Neuronal stem cell (in vitro differentiated cells): ENCODE measurements at regions not wholly inside any gene's neighbourhood (a gene's known extent, or its start where the extent isn't known, plus 50 kb on each side); places are given as distances from the start of the nearest gene placed in this dataset.

Experiments used
- DNase-seq: peaks from one replicate; pipeline ENCODE4 v3.0.0-alpha.2; 2013; ENCODE audit warnings: low spot score
- H2AFZ ChIP-seq: one replicate; pipeline ENCODE4 v1.6.1; 2013; ENCODE audit warnings: mild to moderate bottlenecking, low read length, inconsistent platforms
- H2AK5ac ChIP-seq: 2 replicates; pipeline ENCODE4 v1.6.1; 2013; ENCODE audit warnings: low read depth, mild to moderate bottlenecking, inconsistent platforms, low read length, moderate library complexity, mixed read lengths
- H2BK120ac ChIP-seq: 2 replicates; pipeline ENCODE4 v1.6.1; 2013; ENCODE audit warnings: low read depth, mild to moderate bottlenecking, inconsistent platforms, low read length, moderate library complexity, mixed read lengths
- H2BK12ac ChIP-seq: one replicate; pipeline ENCODE4 v1.6.1; 2013; ENCODE audit warnings: low read length, inconsistent platforms
- H2BK15ac ChIP-seq: 2 replicates; pipeline ENCODE4 v1.6.1; 2013; ENCODE audit warnings: mild to moderate bottlenecking, low read length, inconsistent platforms, mixed read lengths
- H2BK5ac ChIP-seq: one replicate; pipeline ENCODE4 v1.6.1; 2013; ENCODE audit warnings: inconsistent platforms, mild to moderate bottlenecking, low read length, moderate library complexity
- H3K14ac ChIP-seq: one replicate; pipeline ENCODE4 v1.6.1; 2013; ENCODE audit warnings: low read length, inconsistent platforms
- H3K18ac ChIP-seq: 2 replicates; pipeline ENCODE4 v1.6.1; 2013; ENCODE audit warnings: low read length, inconsistent platforms
- H3K23ac ChIP-seq: 2 replicates; pipeline ENCODE4 v1.6.1; 2013; ENCODE audit warnings: low read depth, mild to moderate bottlenecking, mixed read lengths, low read length, inconsistent platforms; ENCODE audit not compliant: poor library complexity
- H3K27ac ChIP-seq: replicated peaks from 3 replicates; pipeline ENCODE4 v1.5.1; 2013; ENCODE audit warnings: low read length, inconsistent platforms
- H3K27me3 ChIP-seq, 3 experiments: 2 replicates each; pipeline ENCODE4 v1.6.1; 2013; ENCODE audit warnings: low read length in 3 of 3, mild to moderate bottlenecking in 2 of 3, inconsistent platforms in 1 of 3, low read depth in 1 of 3, mixed read lengths in 1 of 3, moderate library complexity in 1 of 3; ENCODE audit not compliant: control insufficient read depth in 3 of 3, insufficient read depth in 3 of 3
- H3K36me3 ChIP-seq, 2 donors: replicated peaks in 1 of 2; 2 replicates each; pipeline ENCODE4 v1.6.1; 2013; ENCODE audit warnings: low read length in 2 of 2; ENCODE audit not compliant: control insufficient read depth in 2 of 2, insufficient read depth in 2 of 2
- H3K4ac ChIP-seq: 2 replicates; pipeline ENCODE4 v1.6.1; 2013; ENCODE audit warnings: inconsistent platforms, mild to moderate bottlenecking, low read length, moderate library complexity
- H3K4me1 ChIP-seq, 2 donors: 1 replicate in 1 of 2; 2 replicates in 1 of 2; pipeline ENCODE4 v1.6.1; 2013; ENCODE audit warnings: low read length in 2 of 2, low read depth in 1 of 2; ENCODE audit not compliant: control insufficient read depth in 2 of 2, insufficient read depth in 1 of 2
- H3K4me2 ChIP-seq: one replicate; pipeline ENCODE4 v1.6.1; 2013; ENCODE audit warnings: mild to moderate bottlenecking, low read length, inconsistent platforms; ENCODE audit not compliant: insufficient read depth, poor library complexity, severe bottlenecking
- H3K4me3 ChIP-seq, 2 donors: 2 replicates each; pipeline ENCODE4 v1.5.1; 2013; ENCODE audit warnings: low read length in 2 of 2, mild to moderate bottlenecking in 2 of 2, inconsistent platforms in 1 of 2, moderate library complexity in 1 of 2
- H3K79me1 ChIP-seq: one replicate; pipeline ENCODE4 v1.6.1; 2013; ENCODE audit warnings: low read depth, mild to moderate bottlenecking, inconsistent platforms, low read length, moderate library complexity
- H3K9ac ChIP-seq: one replicate; pipeline ENCODE4 v1.6.1; 2013; ENCODE audit warnings: mild to moderate bottlenecking, low read depth, low read length, inconsistent platforms; ENCODE audit not compliant: poor library complexity
- H3K9me3 ChIP-seq, 2 donors: replicated peaks in 1 of 2; 2 replicates each; pipeline versions ENCODE3 to v1.6.1; 2013; ENCODE audit warnings: low read length in 2 of 2, mild to moderate bottlenecking in 2 of 2, inconsistent platforms in 1 of 2, low read depth in 1 of 2, mixed read lengths in 1 of 2, moderate library complexity in 1 of 2; ENCODE audit not compliant: control insufficient read depth in 2 of 2, insufficient read depth in 1 of 2
- H4K8ac ChIP-seq: one replicate; pipeline ENCODE4 v1.6.1; 2013; ENCODE audit warnings: low read depth, mild to moderate bottlenecking, inconsistent platforms, low read length, moderate library complexity
- H4K91ac ChIP-seq: one replicate; pipeline ENCODE4 v1.6.1; 2013; ENCODE audit warnings: low read length, low read depth, mild to moderate bottlenecking, inconsistent platforms; ENCODE audit not compliant: poor library complexity
- WGBS, 2 donors: extraction: QIAGEN DNeasy Blood & Tissue Kit; methylation state at CpG; one replicate each; pipeline ENCODE4 v1.1.7; 2013; ENCODE audit warnings: missing lambda C conversion rate in 2 of 2, mixed read lengths in 1 of 2; ENCODE audit not compliant: insufficient read length in 2 of 2, insufficient replicate concordance in 1 of 2; ENCODE audit errors: extremely low coverage in 2 of 2; 5-methylcytosine and 5-hydroxymethylcytosine counted together

DNA sequence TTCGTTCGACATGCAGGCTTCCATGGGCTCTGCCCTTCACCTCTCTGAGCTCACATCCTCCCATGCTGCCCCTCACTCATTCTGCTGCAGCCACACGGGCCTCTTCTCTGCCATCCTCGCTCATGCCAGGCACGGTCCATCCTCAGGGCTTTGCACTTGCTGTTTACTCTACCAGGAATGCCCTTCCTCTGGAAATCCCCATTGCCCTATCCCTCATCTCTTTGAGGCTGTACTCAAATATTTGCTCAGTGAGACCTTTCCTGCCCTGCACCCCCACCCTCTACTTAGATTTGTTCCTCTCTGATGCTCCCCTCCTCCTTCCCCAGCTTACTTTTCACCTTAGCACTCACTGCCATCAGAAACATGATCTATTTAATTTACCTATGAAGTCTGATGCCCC, 107.0 kb upstream of the ZNF716 start:
- H4K8ac ChIP-seq, result no peak overlapping the region

GRCh38 chr7:57343901-57344622, 105.9 kb upstream of the ZNF716 start:
- Histone ChIP-seq H3K4me3 (no peak overlapping the region), H2BK15ac (no peak overlapping the region), H3K4me1 (no peaks in the 10 kb centered on the region), H3K36me3 (no peaks in the 10 kb centered on the region), H3K23ac (no peak overlapping the region), H3K79me1 (no peaks in the 10 kb centered on the region), H4K91ac (no peak overlapping the region), H2AFZ (no peak overlapping the region), H4K8ac (no peak overlapping the region), H3K18ac (no peak overlapping the region), H3K9ac (no peak overlapping the region), H3K4me2 (no peak overlapping the region), H2BK120ac (no peak overlapping the region), H2AK5ac (no peak overlapping the region), H2BK12ac (no peak overlapping the region), H3K27me3 (no peaks in the 10 kb centered on the region), H3K14ac (no peak overlapping the region), H3K9me3 (peaks cover 0 to 44% of the 10 kb centered on the region in 2 donors), H2BK5ac (no peak overlapping the region), H3K4ac (no peak overlapping the region), H3K27ac (no peak overlapping the region)
- no CpG with 5 or more reads among the region's 15 CpGs for WGBS, 2 donors
- DNase-seq, result no peak

More for the DNA sequence above, 107.0 kb upstream of the ZNF716 start:
- no peak overlapping the region for H2BK120ac ChIP-seq
- no peak overlapping the region for H3K9ac ChIP-seq
- no peak overlapping the region for H3K4me3 ChIP-seq
- H2BK12ac ChIP-seq, result no peak overlapping the region
- no CpG with 5 or more reads among the region's 5 CpGs for WGBS, 2 donors
- no peak overlapping the region for H3K23ac ChIP-seq
- H3K36me3 ChIP-seq, result no peaks in the 10 kb centered on the region
- DNase-seq, result no peak
- H2AFZ ChIP-seq, result no peak overlapping the region
- H3K9me3 ChIP-seq, result peaks cover 0 to 47% of the 10 kb centered on the region in 2 donors
- no peak overlapping the region for H4K91ac ChIP-seq
- no peak overlapping the region for H3K27ac ChIP-seq
- H3K18ac ChIP-seq, result no peak overlapping the region
- no peak overlapping the region for H2BK5ac ChIP-seq
- H2AK5ac ChIP-seq, result no peak overlapping the region
- no peaks in the 10 kb centered on the region for H3K79me1 ChIP-seq
- no peak overlapping the region for H3K4me2 ChIP-seq
- no peaks in the 10 kb centered on the region for H3K27me3 ChIP-seq
- no peaks in the 10 kb centered on the region for H3K4me1 ChIP-seq
- no peak overlapping the region for H2BK15ac ChIP-seq
- H3K4ac ChIP-seq, result no peak overlapping the region
- no peak overlapping the region for H3K14ac ChIP-seq

- Histone ChIP-seq H3K9me3 (peaks cover 0 to 52% of the 10 kb centered on the region in 2 donors), H3K4me3 (no peak overlapping the region), H2BK12ac (no peak overlapping the region), H3K27me3 (no peaks in the 10 kb centered on the region), H2AK5ac (no peak overlapping the region), H3K9ac (no peak overlapping the region), H3K36me3 (no peaks in the 10 kb centered on the region), H3K4ac (no peak overlapping the region), H3K23ac (no peak overlapping the region), H2BK120ac (no peak overlapping the region), H3K18ac (no peak overlapping the region), H3K4me2 (no peak overlapping the region), H4K8ac (no peak overlapping the region), H2BK5ac (no peak overlapping the region), H4K91ac (no peak overlapping the region), H3K27ac (no peak overlapping the region), H3K14ac (no peak overlapping the region), H2AFZ (no peak overlapping the region), H2BK15ac (no peak overlapping the region), H3K79me1 (no peaks in the 10 kb centered on the region), H3K4me1 (no peaks in the 10 kb centered on the region)
- DNase-seq, result no peak
- no CpG with 5 or more reads among the region's 4 CpGs for WGBS, 2 donors
Observed at GRCh38 chr7:57344957-57345356, 105.0 kb upstream of the ZNF716 start.

- WGBS, 2 donors, result no CpG with 5 or more reads among the region's 7 CpGs
- no peak overlapping the region for H2BK15ac ChIP-seq
- no peak overlapping the region for H2BK12ac ChIP-seq
- no peaks in the 10 kb centered on the region for H3K4me1 ChIP-seq
- H2AFZ ChIP-seq, result no peak overlapping the region
- H2BK5ac ChIP-seq, result no peak overlapping the region
- H3K9ac ChIP-seq, result no peak overlapping the region
- no peak for DNase-seq
- no peak overlapping the region for H3K4me2 ChIP-seq
- peaks cover 0 to 59% of the 10 kb centered on the region in 2 donors for H3K9me3 ChIP-seq
- H3K27ac ChIP-seq, result no peak overlapping the region
- H3K14ac ChIP-seq, result no peak overlapping the region
- H2BK120ac ChIP-seq, result no peak overlapping the region
- no peak overlapping the region for H3K23ac ChIP-seq
- no peaks in the 10 kb centered on the region for H3K27me3 ChIP-seq
- H3K18ac ChIP-seq, result no peak overlapping the region
- no peaks in the 10 kb centered on the region for H3K36me3 ChIP-seq
- H4K91ac ChIP-seq, result no peak overlapping the region
- H3K79me1 ChIP-seq, result no peaks in the 10 kb centered on the region
- H3K4me3 ChIP-seq, result peak overlapping the region in 1 of 2 donors; percentile 29
- no peak overlapping the region for H4K8ac ChIP-seq
- H3K4ac ChIP-seq, result no peak overlapping the region
- no peak overlapping the region for H2AK5ac ChIP-seq
Observed at GRCh38 chr7:57348646-57349269, 101.2 kb upstream of the ZNF716 start.
